Neural progenitor cell (in vitro differentiated cells): ENCODE measurements at regions not wholly inside any gene's neighbourhood (a gene's known extent, or its start where the extent isn't known, plus 50 kb on each side); places are given as distances from the start of the nearest gene placed in this dataset.

Experiments used
- DNase-seq: peaks from one replicate; pipeline ENCODE4 v3.0.0-alpha.2; 2016; ENCODE audit warnings: low spot score
- H2AFZ ChIP-seq: fragments of 200-600 bp; sonication (generic); replicated peaks from 2 replicates; pipeline ENCODE4 v1.6.1; 2016; ENCODE audit warnings: antibody characterized with exemption
- H3F3A ChIP-seq: fragments of 200-600 bp; sonication (generic); 2 replicates; pipeline ENCODE4 v1.6.1; 2016; ENCODE audit warnings: antibody characterized with exemption, low read depth
- H3K27ac ChIP-seq: fragments of 200-600 bp; sonication (generic); 2 replicates; pipeline ENCODE4 v1.5.1; 2016; ENCODE audit warnings: mild to moderate bottlenecking
- H3K27me3 ChIP-seq: fragments of 200-600 bp; sonication (generic); 2 replicates; pipeline ENCODE4 v1.6.1; 2016; ENCODE audit warnings: mild to moderate bottlenecking, moderate library complexity
- H3K36me3 ChIP-seq: fragments of 200-600 bp; sonication (generic); 2 replicates; pipeline ENCODE4 v1.5.1; 2016
- H3K4me1 ChIP-seq: fragments of 200-600 bp; sonication (generic); 2 replicates; pipeline ENCODE4 v1.6.1; 2016; ENCODE audit warnings: mixed run types
- H3K4me2 ChIP-seq: fragments of 200-600 bp; sonication (generic); 2 replicates; pipeline ENCODE4 v1.6.1; 2016
- H3K4me3 ChIP-seq: fragments of 200-600 bp; sonication (generic); 2 replicates; pipeline ENCODE4 v1.5.1; 2016
- H3K79me2 ChIP-seq: fragments of 200-600 bp; sonication (generic); 2 replicates; pipeline ENCODE4 v1.6.1; 2016; ENCODE audit warnings: low read depth
- H3K9ac ChIP-seq: fragments of 200-600 bp; sonication (generic); 2 replicates; pipeline ENCODE4 v1.6.1; 2016
- H3K9me3 ChIP-seq: fragments of 200-600 bp; sonication (generic); 2 replicates; pipeline ENCODE4 v1.5.1; 2016; ENCODE audit warnings: low read depth
- H4K20me1 ChIP-seq: fragments of 200-600 bp; sonication (generic); 2 replicates; pipeline ENCODE4 v1.6.1; 2016; ENCODE audit warnings: low read depth
- H3K27ac Mint-ChIP-seq: 3 replicates; pipeline ENCODE4 v1.8.0; 2021; ENCODE audit warnings: mixed read lengths
- H3K27me3 Mint-ChIP-seq: 2 replicates; pipeline ENCODE4 v1.8.0; 2022; ENCODE audit warnings: low read depth, mild to moderate bottlenecking, inconsistent platforms, moderate library complexity, mixed read lengths; ENCODE audit not compliant: insufficient read depth
- H3K36me3 Mint-ChIP-seq: 3 replicates; pipeline ENCODE4 v1.8.0; 2021; ENCODE audit warnings: mixed read lengths
- H3K4me1 Mint-ChIP-seq: 3 replicates; pipeline ENCODE4 v1.8.0; 2021; ENCODE audit warnings: mixed read lengths
- H3K4me3 Mint-ChIP-seq: 3 replicates; pipeline ENCODE4 v1.8.0; 2021; ENCODE audit warnings: mild to moderate bottlenecking, moderate library complexity, mixed read lengths
- H3K9me3 Mint-ChIP-seq: 3 replicates; pipeline ENCODE4 v1.8.0; 2020; ENCODE audit warnings: mixed read lengths
- CTCF ChIP-seq: fragments of 200-600 bp; sonication (generic); IDR thresholded peaks from 2 replicates; pipeline ENCODE4 v1.5.1; 2017; ENCODE audit warnings: antibody characterized with exemption, mild to moderate bottlenecking
- EZH2 ChIP-seq: fragments of 200-600 bp; sonication (generic); IDR thresholded peaks from 2 replicates; pipeline ENCODE4 v1.6.1; 2017; ENCODE audit warnings: antibody characterized with exemption, mild to moderate bottlenecking, moderate library complexity
- EZH2phosphoT487 ChIP-seq: fragments of 200-600 bp; sonication (generic); IDR thresholded peaks from 2 replicates; pipeline ENCODE4 v1.6.1; 2017; ENCODE audit warnings: antibody characterized with exemption

GRCh38 chrX:145475725-145476124, 228.4 kb downstream of the SPANXN1 start:
- Mint-ChIP-seq H3K9me3 (peaks cover 4% of the 10 kb centered on the region), H3K4me3 (no peak overlapping the region)
- H2AFZ ChIP-seq: no peak overlapping the region

GRCh38 chrX:145484740-145485139, 237.4 kb downstream of the SPANXN1 start:
- no peak overlapping the region for H2AFZ ChIP-seq
- H3K9ac ChIP-seq: no peak overlapping the region
- H3K9me3 ChIP-seq: peaks cover 5% of the 10 kb centered on the region
- H3K27ac ChIP-seq: no peak overlapping the region
- H3K9me3 Mint-ChIP-seq: peaks cover 7% of the 10 kb centered on the region
- H3K36me3 Mint-ChIP-seq: no peaks in the 10 kb centered on the region
- H3F3A ChIP-seq: no peaks in the 10 kb centered on the region
- H3K27ac Mint-ChIP-seq: no peak overlapping the region
- H3K4me2 ChIP-seq: no peak overlapping the region
- no peak overlapping the region for H3K4me3 Mint-ChIP-seq
- H3K4me1 Mint-ChIP-seq: no peaks in the 10 kb centered on the region
- no peaks in the 10 kb centered on the region for H3K27me3 ChIP-seq
- DNase-seq: no peak
- no peak overlapping the region for H3K4me3 ChIP-seq
- no peaks in the 10 kb centered on the region for H3K79me2 ChIP-seq
- H3K4me1 ChIP-seq: no peaks in the 10 kb centered on the region
- no peaks in the 10 kb centered on the region for H3K36me3 ChIP-seq
- H4K20me1 ChIP-seq: no peaks in the 10 kb centered on the region
- H3K27me3 Mint-ChIP-seq: no peaks in the 10 kb centered on the region
- TF ChIP-seq EZH2phosphoT487: no peak
- TF ChIP-seq EZH2: no peak
- no peak for TF ChIP-seq CTCF

More at GRCh38 chrX:145475725-145476124, 228.4 kb downstream of the SPANXN1 start:
- Mint-ChIP-seq H3K36me3 (no peaks in the 10 kb centered on the region), H3K27me3 (peaks cover 2% of the 10 kb centered on the region), H3K27ac (no peak overlapping the region), H3K4me1 (no peaks in the 10 kb centered on the region)
- Histone ChIP-seq H3K79me2 (no peaks in the 10 kb centered on the region), H3K27me3 (no peaks in the 10 kb centered on the region), H3K4me3 (no peak overlapping the region), H3K9me3 (peaks cover 12% of the 10 kb centered on the region), H4K20me1 (no peaks in the 10 kb centered on the region), H3K36me3 (no peaks in the 10 kb centered on the region), H3K4me1 (no peaks in the 10 kb centered on the region), H3K4me2 (no peak overlapping the region), H3K27ac (no peak overlapping the region), H3K9ac (no peak overlapping the region), H3F3A (no peaks in the 10 kb centered on the region)
- DNase-seq: no peak
- TF ChIP-seq EZH2phosphoT487 (no peak), EZH2 (no peak), CTCF (no peak)

GRCh38 chrX:145502670-145503069, 255.4 kb downstream of the SPANXN1 start:
- Histone ChIP-seq H3K9ac (no peak overlapping the region), H3K9me3 (no peaks in the 10 kb centered on the region), H3K27me3 (no peaks in the 10 kb centered on the region), H3K4me3 (no peak overlapping the region), H3F3A (no peaks in the 10 kb centered on the region), H4K20me1 (no peaks in the 10 kb centered on the region), H3K36me3 (no peaks in the 10 kb centered on the region), H3K4me2 (no peak overlapping the region), H2AFZ (no peak overlapping the region), H3K27ac (no peak overlapping the region), H3K79me2 (no peaks in the 10 kb centered on the region), H3K4me1 (no peaks in the 10 kb centered on the region)
- no peaks in the 10 kb centered on the region for H3K36me3 Mint-ChIP-seq
- no peak for DNase-seq
- peaks cover 6% of the 10 kb centered on the region for H3K9me3 Mint-ChIP-seq
- H3K4me3 Mint-ChIP-seq: no peak overlapping the region
- TF ChIP-seq EZH2phosphoT487: no peak
- no peak for TF ChIP-seq CTCF
- peaks cover 11% of the 10 kb centered on the region for H3K4me1 Mint-ChIP-seq
- H3K27ac Mint-ChIP-seq: no peak overlapping the region
- peaks cover 2% of the 10 kb centered on the region for H3K27me3 Mint-ChIP-seq

- Histone ChIP-seq H2AFZ (no peak overlapping the region), H3K27ac (no peak overlapping the region), H3K9ac (no peak overlapping the region), H4K20me1 (no peaks in the 10 kb centered on the region), H3F3A (no peaks in the 10 kb centered on the region), H3K27me3 (no peaks in the 10 kb centered on the region), H3K9me3 (no peaks in the 10 kb centered on the region), H3K36me3 (no peaks in the 10 kb centered on the region), H3K4me1 (no peaks in the 10 kb centered on the region), H3K4me3 (no peak overlapping the region), H3K4me2 (no peak overlapping the region), H3K79me2 (no peaks in the 10 kb centered on the region)
- H3K27ac Mint-ChIP-seq: no peak overlapping the region
- H3K4me3 Mint-ChIP-seq: no peak overlapping the region
- no peaks in the 10 kb centered on the region for H3K36me3 Mint-ChIP-seq
- H3K9me3 Mint-ChIP-seq: peaks cover 8% of the 10 kb centered on the region
- H3K27me3 Mint-ChIP-seq: peaks cover 2% of the 10 kb centered on the region
- H3K4me1 Mint-ChIP-seq: peaks cover 11% of the 10 kb centered on the region
- DNase-seq: no peak
- no peak for TF ChIP-seq EZH2
- no peak for TF ChIP-seq CTCF
- TF ChIP-seq EZH2phosphoT487: no peak
Observed at GRCh38 chrX:145506214-145506613, 258.9 kb downstream of the SPANXN1 start.
